T47D (cell line): ENCODE measurements at regions not wholly inside any gene's neighbourhood (a gene's known extent, or its start where the extent isn't known, plus 50 kb on each side); places are given as distances from the start of the nearest gene placed in this dataset.

ENCODE experiments used
- DNase-seq, 2 experiments: peaks; one replicate each; pipeline versions ENCODE4 v3.0.0 to v3.0.0-alpha.2; 2011 to 2012; ENCODE audit warnings: low read depth in 1 of 2, low spot score in 1 of 2
- JUND ChIP-seq: IDR thresholded peaks from 2 replicates; pipeline ENCODE4 v1.6.1; 2012; ENCODE audit warnings: low read depth
- in situ Hi-C: cut with HindIII; loops from 2 replicates; pipeline ENCODE4 v1.10.0; 2016; ENCODE audit warnings: low sequenced_read_pairs, low pct_unique_long_range_greater_than_20kb

GRCh38 chr10:3362394-3362793, 189.8 kb upstream of the PITRM1 start:
- DNase-seq: no peak
- TF ChIP-seq JUND: no peak
- in situ Hi-C loops: no loop called here

GRCh38 chr10:3361640-3362039, 189.1 kb upstream of the PITRM1 start:
- no peak for DNase-seq
- in situ Hi-C loops: no loop called here
- no peak for TF ChIP-seq JUND

GRCh38 chr10:3357737-3358136, 185.2 kb upstream of the PITRM1 start:
- no peak for DNase-seq
- in situ Hi-C loops: no loop called here
- no peak for TF ChIP-seq JUND

GRCh38 chr10:3355536-3355935, 183.0 kb upstream of the PITRM1 start:
- no peak for DNase-seq
- no peak for TF ChIP-seq JUND
- in situ Hi-C loops: no loop called here

- no peak for TF ChIP-seq JUND
- DNase-seq: no peak
- in situ Hi-C loops: no loop called here
Measured at GRCh38 chr10:3354174-3354900, 181.8 kb upstream of the PITRM1 start.

GRCh38 chr10:3353235-3353634, 180.7 kb upstream of the PITRM1 start:
- in situ Hi-C loops: no loop called here
- TF ChIP-seq JUND: no peak
- no peak for DNase-seq

- DNase-seq: no peak
- TF ChIP-seq JUND: no peak
- in situ Hi-C loops: no loop called here
Measured at GRCh38 chr10:3350617-3351258, 178.2 kb upstream of the PITRM1 start.

- in situ Hi-C loops: no loop called here
Measured at GRCh38 chr10:3350205-3350604, 177.6 kb upstream of the PITRM1 start.

GRCh38 chr10:3348564-3348963, 176.0 kb upstream of the PITRM1 start:
- DNase-seq: no peak
- no peak for TF ChIP-seq JUND
- in situ Hi-C loops: no loop called here

More at GRCh38 chr10:3350205-3350604, 177.6 kb upstream of the PITRM1 start:
- no peak for TF ChIP-seq JUND
- DNase-seq: no peak

- in situ Hi-C loops: no loop called here
- no peak for TF ChIP-seq JUND
Measured at GRCh38 chr10:3347413-3348182, 175.0 kb upstream of the PITRM1 start.

GRCh38 chr10:3346851-3347250, 174.3 kb upstream of the PITRM1 start:
- DNase-seq: no peak
- in situ Hi-C loops: no loop called here
- TF ChIP-seq JUND: no peak

More at GRCh38 chr10:3347413-3348182, 175.0 kb upstream of the PITRM1 start:
- peak in 1 of 2 experiments; percentile 20 for DNase-seq

GRCh38 chr10:3342771-3343170, 170.2 kb upstream of the PITRM1 start:
- DNase-seq: no peak
- no peak for TF ChIP-seq JUND
- in situ Hi-C loops: no loop called here
